IPS DF 19.7 (cell line): ENCODE measurements at regions not wholly inside any gene's neighbourhood (a gene's known extent, or its start where the extent isn't known, plus 50 kb on each side); places are given as distances from the start of the nearest gene placed in this dataset.

Source experiments
- DNase-seq: peaks from one replicate; pipeline ENCODE4 v3.0.0-alpha.2; 2013; ENCODE audit warnings: low read depth, low spot score

DNA sequence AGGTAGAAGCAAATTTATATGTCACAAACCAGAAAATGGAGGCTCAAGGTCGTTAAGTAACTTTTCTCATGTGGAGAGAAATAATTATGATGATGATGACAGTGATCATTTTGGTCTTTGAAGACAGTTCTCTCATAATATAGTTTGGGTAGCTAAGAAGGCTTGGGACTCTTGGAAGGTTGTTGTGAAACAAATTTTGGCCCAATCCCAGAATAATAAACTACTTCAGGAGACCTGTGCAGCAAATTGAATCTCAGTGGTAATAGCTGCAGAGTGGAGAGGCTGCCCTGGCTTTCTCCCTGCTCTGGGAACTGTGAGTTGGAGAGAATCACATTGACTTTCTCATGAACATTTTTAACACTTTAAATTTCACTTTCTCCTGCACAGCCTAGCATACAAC lies 217.2 kb upstream of the BOD1L1 start:
- no peak for DNase-seq

- no peak for DNase-seq
Observed at GRCh38 chr4:13849778-13850177, 222.3 kb upstream of the BOD1L1 start.

GRCh38 chr4:13851085-13851940 lies 223.8 kb upstream of the BOD1L1 start:
- no peak for DNase-seq

DNA sequence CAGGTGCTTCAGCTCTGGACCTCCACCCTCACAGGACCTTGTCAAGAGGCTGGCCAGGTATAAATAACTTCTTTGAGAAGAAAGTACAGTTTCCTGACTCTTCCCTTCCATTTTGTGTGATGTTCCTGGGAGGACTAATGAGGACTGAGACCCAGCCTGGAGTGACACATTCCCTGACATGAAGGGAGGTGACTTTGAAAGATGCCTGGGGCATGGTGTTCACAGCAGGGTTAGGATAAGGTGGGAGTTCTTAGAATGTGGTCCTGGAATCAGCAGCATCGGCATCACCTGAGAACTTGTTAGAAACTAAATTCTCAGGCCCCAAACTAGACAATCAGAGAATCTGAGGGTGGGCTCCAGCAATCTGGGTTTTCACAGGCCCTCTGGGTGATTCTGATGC lies 224.9 kb upstream of the BOD1L1 start:
- no peak for DNase-seq

- no peak for DNase-seq
Observed at GRCh38 chr4:13856387-13856786, 228.9 kb upstream of the BOD1L1 start.

DNA sequence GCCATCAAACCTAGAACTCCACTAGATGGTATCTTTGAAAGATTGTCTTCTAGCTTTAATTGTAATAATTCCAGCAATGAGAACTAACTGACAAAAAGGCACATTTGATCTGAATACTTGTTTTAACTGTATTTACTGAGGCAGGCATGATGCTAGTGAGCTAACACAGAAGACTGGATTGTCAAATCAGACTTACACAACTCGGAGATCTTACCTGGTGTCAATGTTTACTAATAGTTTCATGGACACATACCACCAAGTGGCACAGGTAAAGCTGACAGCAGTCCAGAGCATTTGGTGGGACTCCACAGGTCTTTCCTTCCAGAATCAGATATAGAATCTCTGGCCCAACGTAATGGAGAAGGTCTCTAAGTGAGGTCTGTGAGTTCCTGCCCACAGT lies 229.9 kb upstream of the BOD1L1 start:
- no peak for DNase-seq

DNA sequence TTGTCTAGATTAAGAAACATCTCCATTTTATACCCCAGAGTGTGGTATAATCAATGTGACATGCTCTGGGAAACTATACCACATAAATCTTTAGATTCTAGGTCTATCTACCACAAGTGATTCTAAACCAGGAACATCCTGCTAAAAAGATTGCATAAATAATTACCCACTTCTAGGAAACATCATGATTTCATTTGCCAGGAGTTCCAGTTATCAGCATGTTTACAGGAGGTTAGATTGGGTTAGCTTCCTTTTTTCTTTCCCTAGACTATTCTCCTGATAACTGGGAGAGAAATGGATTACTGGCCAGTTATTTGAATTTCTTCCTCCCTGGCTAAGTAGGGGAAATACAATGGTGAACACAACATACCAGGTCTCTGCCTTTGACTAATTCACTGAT lies 230.3 kb upstream of the BOD1L1 start:
- DNase-seq: no peak

GRCh38 chr4:13859423-13859822 lies 231.9 kb upstream of the BOD1L1 start:
- no peak for DNase-seq

GRCh38 chr4:13860126-13860525 lies 232.6 kb upstream of the BOD1L1 start:
- DNase-seq: peak; percentile 9

GRCh38 chr4:13865871-13866669 lies 238.5 kb upstream of the BOD1L1 start:
- DNase-seq: no peak

GRCh38 chr4:13866881-13867280 lies 239.4 kb upstream of the BOD1L1 start:
- DNase-seq: no peak

DNA sequence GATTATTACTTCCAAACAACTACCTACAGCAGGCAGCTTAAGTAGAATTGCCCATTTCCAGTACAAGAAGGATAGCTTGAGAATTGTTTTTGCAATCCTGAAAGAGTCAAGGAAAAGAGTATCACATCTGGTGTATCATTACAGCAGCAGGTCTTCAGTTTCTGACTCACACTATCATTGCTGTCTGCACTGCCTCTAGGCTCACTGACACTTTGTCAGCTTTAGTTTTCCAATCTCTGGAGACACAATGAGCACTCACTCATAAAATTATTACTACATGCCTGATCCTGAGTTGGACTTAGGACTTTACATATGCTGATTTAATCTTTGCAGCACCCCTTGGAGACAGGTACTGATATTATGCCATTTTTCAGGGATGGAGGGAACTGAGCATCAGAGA lies 244.6 kb upstream of the BOD1L1 start:
- no peak for DNase-seq

- DNase-seq: no peak
Observed at GRCh38 chr4:13872955-13873354, 245.4 kb upstream of the BOD1L1 start.

- DNase-seq: no peak
Observed at GRCh38 chr4:13875181-13875580, 247.7 kb upstream of the BOD1L1 start.

DNA sequence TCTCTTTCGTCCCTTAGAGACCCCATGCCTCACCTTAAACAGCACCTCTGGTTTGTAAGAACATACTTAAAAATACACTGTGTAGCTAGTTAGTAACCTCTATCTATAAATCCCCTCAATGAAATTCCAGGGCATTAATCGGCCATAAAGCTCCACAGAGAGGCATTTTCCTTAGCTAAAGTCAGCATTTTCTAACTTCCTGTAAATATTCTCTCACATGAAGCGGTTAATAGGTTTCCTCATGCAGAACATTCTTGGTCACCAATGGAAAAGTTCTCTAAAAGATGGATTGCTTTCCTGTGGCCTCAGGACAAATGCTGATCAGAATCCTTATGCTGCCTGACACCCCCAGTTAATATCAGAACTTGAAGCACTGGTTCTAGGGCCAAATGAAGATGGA lies 248.6 kb upstream of the BOD1L1 start:
- no peak for DNase-seq

DNA sequence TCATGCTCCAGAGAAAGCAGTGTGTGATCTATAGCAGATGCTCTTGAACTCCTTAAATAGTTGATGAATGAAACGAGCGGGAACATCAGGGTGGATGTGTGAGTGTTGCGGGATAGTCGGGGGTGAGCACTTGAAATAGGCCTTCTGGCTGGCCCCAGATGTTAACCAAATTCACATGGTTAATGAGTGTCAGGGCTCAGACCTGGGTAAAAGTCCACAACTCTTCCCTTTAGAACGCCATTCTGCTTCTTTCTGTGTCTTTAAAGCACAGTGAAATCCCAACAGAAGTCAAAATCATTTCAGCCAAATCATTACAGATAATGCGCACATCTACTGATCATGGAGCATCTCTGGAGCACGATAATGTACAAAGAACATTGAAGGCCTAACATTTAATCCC lies 249.4 kb upstream of the BOD1L1 start:
- no peak for DNase-seq

DNA sequence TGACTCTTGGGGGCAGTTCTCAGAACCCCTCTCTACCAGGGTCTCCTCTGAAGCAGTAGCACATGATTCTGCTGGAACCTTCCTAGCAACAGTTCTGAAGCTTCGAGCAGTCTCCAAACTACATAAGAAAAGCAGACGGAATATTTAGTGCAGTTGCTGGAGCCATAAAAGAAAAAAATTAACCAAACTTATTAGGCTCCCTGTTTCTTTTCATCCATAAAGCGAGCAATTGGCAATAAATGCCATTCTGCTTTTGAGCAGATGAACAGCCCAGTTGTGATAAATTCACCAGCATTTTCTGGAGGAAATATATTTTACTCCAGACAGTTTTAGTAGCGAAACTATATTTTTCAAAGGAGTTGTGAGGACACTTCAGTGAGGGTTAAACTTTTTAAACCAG lies 250.1 kb upstream of the BOD1L1 start:
- no peak for DNase-seq

DNA sequence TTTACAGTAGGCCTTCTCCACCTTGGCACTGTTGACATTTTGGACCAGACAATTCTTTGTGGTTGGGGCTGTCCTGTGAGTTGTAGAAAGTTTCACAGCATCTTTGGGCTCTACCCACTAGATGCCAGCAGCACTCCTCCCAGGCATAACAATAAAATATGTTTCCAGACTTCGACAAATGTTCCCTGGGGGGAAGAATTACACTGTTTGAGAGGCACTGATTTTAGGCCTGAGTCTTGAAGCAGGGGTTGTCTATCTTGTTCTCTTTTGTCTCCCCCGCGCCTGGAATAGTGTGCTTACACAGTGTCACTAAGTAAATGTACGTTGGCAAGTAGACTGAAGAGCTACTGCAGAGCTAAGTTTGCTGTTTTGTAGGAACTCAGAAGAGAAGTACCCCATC lies 254.4 kb upstream of the BOD1L1 start:
- DNase-seq: no peak

DNA sequence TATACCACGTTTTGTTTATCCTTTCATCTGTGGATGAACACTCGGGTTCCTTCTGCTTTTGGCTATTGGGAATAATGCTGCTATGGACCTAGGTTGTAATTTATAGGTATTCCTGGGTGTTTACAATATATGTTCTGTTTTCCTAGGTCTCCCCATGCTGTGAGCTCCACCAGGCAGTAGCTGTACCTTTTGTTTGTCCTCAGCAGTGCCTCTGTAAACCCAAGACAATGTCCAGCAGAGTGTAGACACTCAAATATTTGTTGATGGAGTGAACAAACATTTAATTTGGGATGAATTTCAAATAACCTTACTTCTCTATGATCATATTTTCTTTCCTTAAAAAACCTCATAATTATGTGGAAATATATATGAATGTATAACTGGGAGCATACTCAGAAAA lies 259.5 kb upstream of the BOD1L1 start:
- DNase-seq: no peak

DNA sequence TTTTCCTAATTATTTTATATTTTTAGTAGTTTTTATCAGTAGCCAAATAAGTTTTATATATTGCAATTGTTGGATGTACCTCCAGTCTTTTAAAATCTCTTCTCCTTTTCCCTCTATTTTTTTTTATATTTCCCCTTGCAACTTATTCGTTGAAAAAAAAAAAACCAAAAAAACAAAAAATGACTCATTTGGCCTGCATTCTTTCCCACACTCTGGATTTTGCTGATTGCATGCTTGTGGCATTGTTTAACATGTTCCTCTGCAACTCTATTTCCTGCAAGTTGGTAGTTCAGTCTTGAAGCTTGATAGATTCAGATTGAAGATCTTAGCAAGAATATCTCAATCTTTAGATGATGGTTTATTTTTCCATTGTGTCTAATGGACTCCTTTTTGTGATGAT lies 260.6 kb upstream of the BOD1L1 start:
- DNase-seq: no peak

GRCh38 chr4:13891544-13891939 lies 264.0 kb upstream of the BOD1L1 start:
- DNase-seq: no peak

GRCh38 chr4:13892739-13893105 lies 265.2 kb upstream of the BOD1L1 start:
- no peak for DNase-seq

DNA sequence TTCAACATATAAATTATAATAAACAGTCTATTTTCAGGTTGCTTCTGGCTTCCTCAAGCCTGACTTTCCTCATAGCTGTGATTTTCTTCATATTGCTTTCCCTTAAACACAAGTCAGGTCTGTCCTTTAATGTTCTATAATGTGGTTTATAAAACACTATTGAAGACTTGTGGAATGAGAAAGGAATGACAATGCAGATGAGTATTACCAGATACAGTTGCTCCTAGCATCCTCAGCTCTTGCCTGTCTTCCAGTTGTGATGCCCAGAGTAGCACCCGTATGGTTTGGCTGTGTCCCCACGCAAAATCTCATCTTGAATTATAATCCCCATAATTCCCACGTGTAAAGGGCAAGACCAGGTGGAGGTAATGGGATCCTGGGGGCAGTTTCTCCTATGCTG lies 265.7 kb upstream of the BOD1L1 start:
- no peak for DNase-seq
